SU-DHL-6 (cell line): ENCODE measurements at regions not wholly inside any gene's neighbourhood (a gene's known extent, or its start where the extent isn't known, plus 50 kb on each side); places are given as distances from the start of the nearest gene placed in this dataset.

ENCODE experiments used
- H2AFZ ChIP-seq: fragments of 200-600 bp; sonication (generic); 2 replicates; pipeline ENCODE4 v1.6.1; 2014; ENCODE audit warnings: low read depth, mild to moderate bottlenecking, moderate library complexity, mixed read lengths, antibody characterized with exemption, low read length; ENCODE audit not compliant: severe bottlenecking
- H3F3A ChIP-seq: fragments of 200-600 bp; shearing (Covaris generic); 2 replicates; pipeline ENCODE4 v1.6.0; 2016; ENCODE audit warnings: antibody characterized with exemption, mild to moderate bottlenecking; ENCODE audit not compliant: insufficient read depth
- H3K27ac ChIP-seq: fragments of 200-600 bp; sonication (generic); 2 replicates; pipeline ENCODE4 v1.5.1; 2016; ENCODE audit warnings: low read depth, mild to moderate bottlenecking, low read length, moderate library complexity, mixed read lengths
- H3K27me3 ChIP-seq: fragments of 200-600 bp; sonication (generic), shearing (Covaris generic); 2 replicates; pipeline ENCODE4 v1.6.0; 2014; ENCODE audit warnings: mild to moderate bottlenecking, low read length
- H3K36me3 ChIP-seq: fragments of 200-600 bp; sonication (generic); 2 replicates; pipeline ENCODE4 v1.6.1; 2014; ENCODE audit warnings: mild to moderate bottlenecking, low read length, mixed read lengths
- H3K4me2 ChIP-seq: fragments of 300-600, 200-600 bp; shearing (Covaris generic), sonication (generic); 2 replicates; pipeline ENCODE4 v1.6.0; 2014; ENCODE audit warnings: low read length, low read depth, mild to moderate bottlenecking; ENCODE audit not compliant: poor library complexity, severe bottlenecking
- H3K4me3 ChIP-seq: fragments of 200-600 bp; sonication (generic); 2 replicates; pipeline ENCODE4 v1.5.1; 2014; ENCODE audit warnings: antibody characterized with exemption, low read length, mild to moderate bottlenecking, mixed read lengths; ENCODE audit not compliant: insufficient read depth, poor library complexity, severe bottlenecking
- H3K79me2 ChIP-seq: fragments of 200-600 bp; sonication (generic); 2 replicates; pipeline ENCODE4 v1.6.1; 2014; ENCODE audit warnings: mild to moderate bottlenecking, low read length, moderate library complexity; ENCODE audit not compliant: insufficient read depth
- H3K9ac ChIP-seq: fragments of 200-600 bp; sonication (generic); 2 replicates; pipeline ENCODE4 v1.7.0; 2014; ENCODE audit warnings: mild to moderate bottlenecking, low read length
- H3K9me2 ChIP-seq: fragments of 200-600 bp; sonication (generic); replicated peaks from 2 replicates; pipeline ENCODE4 v1.6.1; 2014; ENCODE audit warnings: low read length; ENCODE audit not compliant: insufficient read depth
- H3K9me3 ChIP-seq: fragments of 200-600 bp; sonication (generic); 2 replicates; pipeline ENCODE4 v1.6.1; 2014; ENCODE audit warnings: low read length, mixed read lengths; ENCODE audit not compliant: insufficient read depth
- H4K20me1 ChIP-seq: fragments of 200-600 bp; sonication (generic); 2 replicates; pipeline ENCODE4 v1.6.1; 2014; ENCODE audit warnings: low read depth, mild to moderate bottlenecking, antibody characterized with exemption, low read length, moderate library complexity, mixed read lengths
- EZH2phosphoT487 ChIP-seq: fragments of 200-600 bp; sonication (generic), shearing (Covaris generic); conservative IDR thresholded peaks from 2 replicates; pipeline ENCODE4 v1.6.1; 2018; ENCODE audit warnings: mild to moderate bottlenecking, antibody characterized with exemption, low read length, moderate library complexity, mixed read lengths
- TF ChIP-seq, protein P1 (sequence below): fragments of 200-600 bp; sonication (generic); IDR thresholded peaks from one replicate; pipeline ENCODE4 v1.5.1; 2017; ENCODE audit warnings: antibody characterized with exemption, mild to moderate bottlenecking, low read length, moderate library complexity; ENCODE audit not compliant: insufficient read depth, poor library complexity, severe bottlenecking

DNA sequence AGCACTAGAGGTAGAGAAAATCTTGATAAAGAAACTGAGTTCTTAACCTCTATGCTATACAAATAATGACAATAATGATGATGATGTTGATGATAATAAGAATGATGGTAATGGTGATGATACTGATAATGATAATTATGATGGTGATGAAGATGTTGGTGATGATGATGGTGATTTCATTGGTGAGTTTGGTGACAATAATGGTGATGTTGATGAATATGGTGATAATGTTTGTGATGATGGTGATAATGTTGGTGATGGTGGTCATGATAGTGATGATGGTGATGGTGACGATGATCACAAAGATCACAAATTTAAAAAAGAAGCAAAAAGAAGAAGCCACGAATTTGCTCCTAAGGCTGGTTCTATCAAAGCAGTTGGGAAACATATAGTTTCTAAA, 519.0 kb upstream of the C16orf82 start:
- Histone ChIP-seq H3K9me2 (no peaks in the 10 kb centered on the region), H4K20me1 (no peaks in the 10 kb centered on the region), H3K79me2 (no peaks in the 10 kb centered on the region), H3K4me2 (no peak overlapping the region), H3K27me3 (no peaks in the 10 kb centered on the region), H3K4me3 (no peak overlapping the region), H3K9ac (no peak overlapping the region), H3K9me3 (no peaks in the 10 kb centered on the region), H3K27ac (no peak overlapping the region), H2AFZ (no peak overlapping the region), H3K36me3 (no peaks in the 10 kb centered on the region), H3F3A (no peaks in the 10 kb centered on the region)
- TF ChIP-seq, protein P1, sequence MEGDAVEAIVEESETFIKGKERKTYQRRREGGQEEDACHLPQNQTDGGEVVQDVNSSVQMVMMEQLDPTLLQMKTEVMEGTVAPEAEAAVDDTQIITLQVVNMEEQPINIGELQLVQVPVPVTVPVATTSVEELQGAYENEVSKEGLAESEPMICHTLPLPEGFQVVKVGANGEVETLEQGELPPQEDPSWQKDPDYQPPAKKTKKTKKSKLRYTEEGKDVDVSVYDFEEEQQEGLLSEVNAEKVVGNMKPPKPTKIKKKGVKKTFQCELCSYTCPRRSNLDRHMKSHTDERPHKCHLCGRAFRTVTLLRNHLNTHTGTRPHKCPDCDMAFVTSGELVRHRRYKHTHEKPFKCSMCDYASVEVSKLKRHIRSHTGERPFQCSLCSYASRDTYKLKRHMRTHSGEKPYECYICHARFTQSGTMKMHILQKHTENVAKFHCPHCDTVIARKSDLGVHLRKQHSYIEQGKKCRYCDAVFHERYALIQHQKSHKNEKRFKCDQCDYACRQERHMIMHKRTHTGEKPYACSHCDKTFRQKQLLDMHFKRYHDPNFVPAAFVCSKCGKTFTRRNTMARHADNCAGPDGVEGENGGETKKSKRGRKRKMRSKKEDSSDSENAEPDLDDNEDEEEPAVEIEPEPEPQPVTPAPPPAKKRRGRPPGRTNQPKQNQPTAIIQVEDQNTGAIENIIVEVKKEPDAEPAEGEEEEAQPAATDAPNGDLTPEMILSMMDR = no peak
- no peak for TF ChIP-seq EZH2phosphoT487

DNA sequence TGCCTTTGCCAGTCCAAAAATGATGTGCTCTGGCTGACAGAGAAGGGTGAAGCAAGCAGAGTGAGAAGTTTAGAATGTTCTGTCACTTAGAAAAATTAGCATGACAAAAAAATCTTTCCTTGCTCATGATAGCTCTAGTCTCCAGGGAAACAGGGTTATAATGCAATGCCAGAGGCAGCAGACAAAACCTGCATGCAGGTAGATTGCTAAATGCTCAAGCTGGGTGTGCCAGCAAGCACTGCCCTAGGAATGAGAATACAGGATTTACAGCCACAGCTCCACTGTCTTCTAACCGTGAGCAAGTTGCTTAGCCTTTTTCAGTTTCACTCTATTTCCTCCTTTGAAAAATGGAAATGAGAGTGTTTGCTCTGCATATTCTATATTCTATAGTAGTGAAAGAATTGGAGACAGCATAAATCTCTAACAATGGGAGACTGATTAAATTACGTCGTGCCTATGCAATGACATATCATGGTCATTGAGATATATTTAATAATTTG, 516.6 kb upstream of the C16orf82 start:
- Histone ChIP-seq H3K27me3 (no peaks in the 10 kb centered on the region), H3K36me3 (no peaks in the 10 kb centered on the region), H3F3A (no peaks in the 10 kb centered on the region), H3K4me2 (no peak overlapping the region), H3K9me2 (no peaks in the 10 kb centered on the region), H4K20me1 (no peaks in the 10 kb centered on the region), H3K4me3 (no peak overlapping the region), H3K79me2 (no peaks in the 10 kb centered on the region), H3K9me3 (no peaks in the 10 kb centered on the region), H3K9ac (no peak overlapping the region), H2AFZ (no peak overlapping the region), H3K27ac (no peak overlapping the region)
- TF ChIP-seq, protein P1 = no peak
- TF ChIP-seq EZH2phosphoT487 = no peak

DNA sequence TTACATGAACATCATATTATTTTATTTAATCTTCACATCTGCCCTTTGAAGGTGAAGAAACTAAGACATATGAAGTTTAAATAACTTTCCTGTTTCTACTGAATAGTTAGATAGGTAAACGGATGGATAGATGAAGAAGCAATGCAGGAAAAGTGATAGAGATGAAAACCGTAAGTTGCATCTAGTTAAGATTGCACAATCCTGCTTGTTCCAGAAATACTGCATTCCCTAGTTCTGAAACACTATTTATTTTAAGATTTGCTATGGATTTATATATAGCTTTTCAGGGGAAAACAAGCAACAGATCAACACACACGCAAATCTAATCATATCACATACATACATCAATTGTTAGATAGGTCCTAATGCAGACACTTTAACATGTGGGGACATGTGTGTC, 512.7 kb upstream of the C16orf82 start:
- Histone ChIP-seq H3K27me3 (no peaks in the 10 kb centered on the region), H3K9ac (no peak overlapping the region), H3K4me3 (no peak overlapping the region), H4K20me1 (no peaks in the 10 kb centered on the region), H3K9me2 (no peaks in the 10 kb centered on the region), H3K27ac (no peak overlapping the region), H2AFZ (no peak overlapping the region), H3K4me2 (no peak overlapping the region), H3K9me3 (no peaks in the 10 kb centered on the region), H3F3A (no peaks in the 10 kb centered on the region), H3K79me2 (no peaks in the 10 kb centered on the region), H3K36me3 (no peaks in the 10 kb centered on the region)
- no peak for TF ChIP-seq EZH2phosphoT487
- TF ChIP-seq, protein P1 = no peak

DNA sequence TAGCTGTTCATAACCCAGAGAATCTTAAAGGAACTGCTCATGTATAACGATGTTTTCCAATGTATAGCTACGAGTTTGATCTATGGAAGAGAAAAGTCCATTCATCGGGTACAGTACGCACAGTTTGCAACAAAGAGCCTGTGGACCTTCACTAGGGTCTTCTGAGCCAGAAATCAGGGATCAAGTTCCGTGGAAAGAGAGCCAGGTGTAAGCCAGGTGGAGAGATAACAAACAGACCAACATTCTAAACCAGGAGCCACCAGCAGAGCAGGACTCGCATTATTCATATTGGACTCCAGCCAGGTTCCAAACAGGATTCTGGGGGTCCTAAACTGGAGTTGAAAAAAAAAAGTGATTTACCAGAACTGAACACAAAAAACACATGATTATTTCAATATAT, 505.4 kb upstream of the C16orf82 start:
- Histone ChIP-seq H3K79me2 (no peaks in the 10 kb centered on the region), H2AFZ (no peak overlapping the region), H4K20me1 (no peaks in the 10 kb centered on the region), H3F3A (no peaks in the 10 kb centered on the region), H3K27ac (no peak overlapping the region), H3K9me2 (no peaks in the 10 kb centered on the region), H3K36me3 (no peaks in the 10 kb centered on the region), H3K4me3 (no peak overlapping the region), H3K4me2 (no peak overlapping the region), H3K9ac (no peak overlapping the region), H3K27me3 (no peaks in the 10 kb centered on the region), H3K9me3 (no peaks in the 10 kb centered on the region)
- no peak for TF ChIP-seq EZH2phosphoT487
- TF ChIP-seq, protein P1 = no peak
